GM12872 (cell line): ENCODE measurements at regions not wholly inside any gene's neighbourhood (a gene's known extent, or its start where the extent isn't known, plus 50 kb on each side); places are given as distances from the start of the nearest gene placed in this dataset.

Experiments
- TF ChIP-seq, protein P1 (sequence below): IDR thresholded peaks from 3 replicates; pipeline ENCODE4 v1.5.1; 2011; ENCODE audit warnings: low read depth, mild to moderate bottlenecking, low read length, moderate library complexity; ENCODE audit not compliant: insufficient read depth

DNA sequence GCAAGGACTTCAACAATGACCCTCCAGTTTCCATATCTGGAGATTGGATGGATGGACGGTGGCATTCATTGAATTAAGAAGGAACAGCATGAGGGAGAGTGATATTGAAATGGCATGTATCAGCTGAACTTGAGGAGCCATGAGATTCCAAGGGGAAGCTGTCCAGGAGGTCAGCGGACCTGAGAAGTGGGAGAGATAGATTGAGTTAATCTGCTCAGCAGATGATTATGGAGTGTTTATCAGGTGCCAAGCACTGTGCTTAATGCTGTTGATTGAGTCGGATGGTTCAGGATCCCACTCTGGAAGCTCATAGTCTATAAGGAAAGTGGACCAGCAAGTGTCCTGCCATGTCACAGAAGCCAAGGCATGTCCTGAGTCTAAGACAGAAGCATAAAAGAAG, 581.3 kb downstream of the INSC start:
- TF ChIP-seq, protein P1, sequence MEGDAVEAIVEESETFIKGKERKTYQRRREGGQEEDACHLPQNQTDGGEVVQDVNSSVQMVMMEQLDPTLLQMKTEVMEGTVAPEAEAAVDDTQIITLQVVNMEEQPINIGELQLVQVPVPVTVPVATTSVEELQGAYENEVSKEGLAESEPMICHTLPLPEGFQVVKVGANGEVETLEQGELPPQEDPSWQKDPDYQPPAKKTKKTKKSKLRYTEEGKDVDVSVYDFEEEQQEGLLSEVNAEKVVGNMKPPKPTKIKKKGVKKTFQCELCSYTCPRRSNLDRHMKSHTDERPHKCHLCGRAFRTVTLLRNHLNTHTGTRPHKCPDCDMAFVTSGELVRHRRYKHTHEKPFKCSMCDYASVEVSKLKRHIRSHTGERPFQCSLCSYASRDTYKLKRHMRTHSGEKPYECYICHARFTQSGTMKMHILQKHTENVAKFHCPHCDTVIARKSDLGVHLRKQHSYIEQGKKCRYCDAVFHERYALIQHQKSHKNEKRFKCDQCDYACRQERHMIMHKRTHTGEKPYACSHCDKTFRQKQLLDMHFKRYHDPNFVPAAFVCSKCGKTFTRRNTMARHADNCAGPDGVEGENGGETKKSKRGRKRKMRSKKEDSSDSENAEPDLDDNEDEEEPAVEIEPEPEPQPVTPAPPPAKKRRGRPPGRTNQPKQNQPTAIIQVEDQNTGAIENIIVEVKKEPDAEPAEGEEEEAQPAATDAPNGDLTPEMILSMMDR: no peak

GRCh38 chr11:15697437-15698236, 582.9 kb downstream of the INSC start:
- TF ChIP-seq, protein P1: no peak

- TF ChIP-seq, protein P1: no peak
Observed at GRCh38 chr11:15698855-15699254, 584.1 kb downstream of the INSC start.

- TF ChIP-seq, protein P1: no peak
Observed at GRCh38 chr11:15699978-15700377, 585.3 kb downstream of the INSC start.

DNA sequence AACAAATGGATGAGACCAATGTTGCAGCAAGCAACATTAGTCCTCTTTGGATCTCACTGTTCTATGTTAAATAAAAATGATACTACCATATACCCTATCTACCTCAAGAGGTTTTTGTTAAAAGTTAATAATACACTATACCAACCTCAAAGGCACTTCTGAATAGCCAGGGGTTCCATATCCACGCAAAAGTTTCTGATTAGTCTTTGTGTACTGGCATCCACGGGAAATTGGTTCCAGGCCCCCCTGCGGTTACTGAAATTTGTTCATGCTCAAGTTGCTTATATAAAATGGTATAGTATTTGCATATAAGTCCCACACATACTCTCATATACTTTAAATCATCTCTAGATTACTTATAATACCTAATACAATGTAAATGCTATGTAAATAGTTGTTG, 585.7 kb downstream of the INSC start:
- TF ChIP-seq, protein P1: no peak

- TF ChIP-seq, protein P1: no peak
Observed at GRCh38 chr11:15704064-15704463, 589.3 kb downstream of the INSC start.

- TF ChIP-seq, protein P1: no peak
Observed at GRCh38 chr11:15704556-15704955, 589.8 kb downstream of the INSC start.
